H1 (cell line): ENCODE measurements at regions not wholly inside any gene's neighbourhood (a gene's known extent, or its start where the extent isn't known, plus 50 kb on each side); places are given as distances from the start of the nearest gene placed in this dataset.

Source experiments
- ASH2L ChIP-seq: fragments of 200-600, 300-600 bp; sonication (generic); IDR thresholded peaks from one replicate; pipeline ENCODE4 v1.7.1; 2017; ENCODE audit warnings: low read length
- BRCA1 ChIP-seq: IDR thresholded peaks from 2 replicates; pipeline ENCODE4 v1.6.1; 2012; ENCODE audit warnings: low read depth, low read length, improper control_type of control experiment
- E2F6 ChIP-seq: IDR thresholded peaks from 2 replicates; pipeline ENCODE4 v1.6.1; 2012; ENCODE audit warnings: inconsistent platforms
- EZH2 ChIP-seq: fragments of 200-600 bp; sonication (generic); IDR thresholded peaks from 2 replicates; pipeline ENCODE4 v1.7.1; 2012; ENCODE audit warnings: low read depth, mild to moderate bottlenecking, moderate library complexity, low read length, inconsistent platforms; ENCODE audit not compliant: severe bottlenecking
- GTF2F1 ChIP-seq: IDR thresholded peaks from 2 replicates; pipeline ENCODE4 v1.6.1; 2012; ENCODE audit warnings: low read depth, low read length, improper control_type of control experiment, borderline replicate concordance
- JUN ChIP-seq: IDR thresholded peaks from 2 replicates; pipeline ENCODE4 v1.6.1; 2011; ENCODE audit warnings: low read depth, mild to moderate bottlenecking, improper control_type of control experiment, low read length
- YY1 ChIP-seq: IDR thresholded peaks from 2 replicates; pipeline ENCODE4 v1.6.1; 2011; ENCODE audit warnings: low read depth, mild to moderate bottlenecking, low read length

- TF ChIP-seq YY1, result no peak
- TF ChIP-seq JUN, result no peak
- TF ChIP-seq BRCA1, result no peak
- TF ChIP-seq ASH2L, result no peak
- TF ChIP-seq GTF2F1, result no peak
- no peak for TF ChIP-seq E2F6
- no peak for TF ChIP-seq EZH2
Measured at GRCh38 chr21:28805885-28806284, 186.8 kb downstream of the LTN1 start (continued).
